Upper lobe of right lung (tissue), 1 donor: ENCODE measurements at regions not wholly inside any gene's neighbourhood (a gene's known extent, or its start where the extent isn't known, plus 50 kb on each side); places are given as distances from the start of the nearest gene placed in this dataset.

Source experiments
- ATAC-seq: fragments of 200-7000 bp; cut with Tn5 transposase; one replicate; pipeline ENCODE4 v1.9.1; 2020; ENCODE audit warnings: mild to moderate bottlenecking, moderate library complexity
- DNase-seq: peaks from one replicate; pipeline ENCODE4 v3.0.0-alpha.2; 2020
- H3K27ac ChIP-seq: fragments of 200-600 bp; one replicate; pipeline ENCODE4 v1.8.0; 2022
- H3K27me3 ChIP-seq: fragments of 200-600 bp; one replicate; pipeline ENCODE4 v1.8.0; 2022; ENCODE audit warnings: mild to moderate bottlenecking
- H3K36me3 ChIP-seq: fragments of 200-600 bp; one replicate; pipeline ENCODE4 v1.8.0; 2022
- H3K4me1 ChIP-seq: fragments of 200-600 bp; one replicate; pipeline ENCODE4 v1.8.0; 2022
- H3K4me3 ChIP-seq: fragments of 200-600 bp; one replicate; pipeline ENCODE4 v1.8.0; 2022; ENCODE audit warnings: mild to moderate bottlenecking
- H3K9me3 ChIP-seq: fragments of 200-600 bp; one replicate; pipeline ENCODE4 v1.8.0; 2022
- CTCF ChIP-seq: fragments of 200-600 bp; IDR thresholded peaks from one replicate; pipeline ENCODE4 v1.8.0; 2022; ENCODE audit warnings: antibody characterized with exemption
- intact Hi-C: fragments of 100-400 bp; cut with DNase I; formaldehyde crosslinking; loops from one replicate; pipeline ENCODE4 v1.11.0; 2022
- donor health status: DM: no; HTN: yes; CAD: no; lungs with severe emphysema.

- TF ChIP-seq CTCF: no peak
- no peak for DNase-seq
Measured at GRCh38 chr11:15745266-15745665, 611.1 kb downstream of the SOX6 start.

GRCh38 chr11:15747671-15748070 lies 608.7 kb downstream of the SOX6 start:
- ATAC-seq: no peak
- TF ChIP-seq CTCF: no peak
- H3K9me3 ChIP-seq: no peaks in the 10 kb centered on the region

More at GRCh38 chr11:15745266-15745665, 611.1 kb downstream of the SOX6 start:
- H3K4me3 ChIP-seq: no peak overlapping the region
- no peaks in the 10 kb centered on the region for H3K9me3 ChIP-seq
- H3K27me3 ChIP-seq: no peaks in the 10 kb centered on the region
- no peak overlapping the region for H3K27ac ChIP-seq
- no peaks in the 10 kb centered on the region for H3K4me1 ChIP-seq
- intact Hi-C loops: no loop called here
- no peaks in the 10 kb centered on the region for H3K36me3 ChIP-seq
- ATAC-seq: no peak

GRCh38 chr11:15748132-15748531 lies 608.2 kb downstream of the SOX6 start:
- Histone ChIP-seq H3K9me3 (no peaks in the 10 kb centered on the region), H3K4me3 (no peak overlapping the region), H3K36me3 (no peaks in the 10 kb centered on the region), H3K27ac (no peak overlapping the region), H3K4me1 (no peaks in the 10 kb centered on the region), H3K27me3 (no peaks in the 10 kb centered on the region)
- ATAC-seq (no peak), DNase-seq (no peak)
- TF ChIP-seq CTCF: no peak
- intact Hi-C loops: no loop called here

More at GRCh38 chr11:15747671-15748070, 608.7 kb downstream of the SOX6 start:
- Histone ChIP-seq H3K4me1 (no peaks in the 10 kb centered on the region), H3K27ac (no peak overlapping the region), H3K36me3 (no peaks in the 10 kb centered on the region), H3K27me3 (no peaks in the 10 kb centered on the region), H3K4me3 (no peak overlapping the region)
- no peak for DNase-seq
- intact Hi-C loops: no loop called here

DNA sequence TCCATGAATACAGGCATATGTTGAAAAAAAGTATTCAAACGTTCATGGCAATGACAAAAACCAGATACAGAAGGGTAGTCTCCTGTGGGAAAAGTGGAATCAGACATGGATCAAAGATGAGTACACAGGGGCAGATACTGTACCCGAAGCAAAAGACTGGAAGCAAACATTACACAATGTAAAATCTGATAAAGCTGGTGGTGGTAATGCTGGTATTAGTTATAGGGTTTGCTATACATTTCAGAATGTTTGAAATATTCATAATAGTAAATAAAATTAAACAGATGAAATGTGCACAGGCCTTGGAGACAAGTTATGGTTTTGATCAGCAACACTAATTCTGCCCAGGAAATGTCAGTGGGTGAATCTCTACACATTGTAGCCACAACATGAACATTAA lies 607.6 kb downstream of the SOX6 start:
- ATAC-seq: no peak
- intact Hi-C loops: no loop called here
- no peaks in the 10 kb centered on the region for H3K36me3 ChIP-seq
- no peak overlapping the region for H3K4me3 ChIP-seq
- H3K9me3 ChIP-seq: no peaks in the 10 kb centered on the region
- no peak for DNase-seq
- H3K27me3 ChIP-seq: no peaks in the 10 kb centered on the region
- no peaks in the 10 kb centered on the region for H3K4me1 ChIP-seq
- H3K27ac ChIP-seq: no peak overlapping the region
- no peak for TF ChIP-seq CTCF

- no peaks in the 10 kb centered on the region for H3K36me3 ChIP-seq
- ATAC-seq (no peak), DNase-seq (no peak)
- no peaks in the 10 kb centered on the region for H3K9me3 ChIP-seq
- no peak overlapping the region for H3K4me3 ChIP-seq
- H3K27me3 ChIP-seq: no peaks in the 10 kb centered on the region
- H3K27ac ChIP-seq: no peak overlapping the region
- intact Hi-C loops: no loop called here
- H3K4me1 ChIP-seq: no peaks in the 10 kb centered on the region
- TF ChIP-seq CTCF: no peak
Measured at GRCh38 chr11:15750535-15751308, 605.6 kb downstream of the SOX6 start.
